ENCODE measurements at regions not wholly inside any gene's neighbourhood (a gene's known extent, or its start where the extent isn't known, plus 50 kb on each side); places are given as distances from the start of the nearest gene placed in this dataset.
"Not testable (repeated sequence)": the region's sequence is repeated elsewhere in the genome, so short reads cannot be mapped to it uniquely, and the experiment has no call there.

DNA sequence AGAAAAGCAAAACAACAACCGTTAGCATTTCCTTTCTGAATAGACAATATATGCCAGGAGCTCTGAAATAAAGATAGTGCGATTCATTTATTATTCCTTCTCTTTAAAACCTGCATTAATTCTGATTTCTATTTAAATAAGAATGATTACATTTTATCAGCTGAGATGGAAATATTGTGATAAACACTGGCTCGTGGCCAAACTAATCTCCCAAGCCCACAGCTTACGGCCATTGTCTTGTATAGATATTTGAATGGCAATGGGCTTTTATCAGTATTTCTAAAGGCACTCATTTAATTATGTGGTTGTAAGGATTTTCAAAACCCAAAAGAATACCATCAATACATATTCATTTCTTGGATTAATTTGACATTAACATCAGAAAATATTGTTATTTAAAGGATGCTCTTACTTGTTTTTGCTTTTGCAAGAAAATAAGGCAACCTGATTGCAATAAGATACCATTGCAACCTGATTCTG, 123.7 kb upstream of the IRX5 start:
- no peak for DNase-seq

DNA sequence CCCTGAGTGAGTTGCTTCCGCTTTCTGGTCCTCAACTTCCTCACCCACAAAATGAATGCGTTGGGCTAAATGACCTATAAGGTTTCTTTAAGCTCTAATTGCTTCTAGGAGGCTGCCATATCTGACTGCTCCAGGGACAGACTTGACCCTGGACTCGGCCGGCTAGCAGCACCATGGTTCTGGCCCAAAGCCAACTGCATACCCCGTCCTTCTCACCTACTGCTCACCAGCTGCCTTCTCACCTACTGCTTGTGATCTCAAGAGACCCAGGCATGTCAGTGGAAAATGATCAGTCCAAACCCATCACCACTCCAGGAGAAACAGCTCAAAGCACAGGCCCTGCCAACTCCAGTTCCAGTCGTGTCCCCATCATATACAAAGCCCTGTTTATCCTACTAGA, 124.3 kb upstream of the IRX5 start:
- no peak for DNase-seq

GRCh38 chr16:54805648-54806047, 125.0 kb upstream of the IRX5 start:
- DNase-seq: no peak

GRCh38 chr16:54801057-54801844, 129.4 kb upstream of the IRX5 start:
- no peak for DNase-seq

GRCh38 chr16:54798267-54798666, 132.4 kb upstream of the IRX5 start:
- DNase-seq: no peak

- DNase-seq: no peak
These were observed 134.5 kb upstream of the IRX5 start for GRCh38 chr16:54796211-54796610.

DNA sequence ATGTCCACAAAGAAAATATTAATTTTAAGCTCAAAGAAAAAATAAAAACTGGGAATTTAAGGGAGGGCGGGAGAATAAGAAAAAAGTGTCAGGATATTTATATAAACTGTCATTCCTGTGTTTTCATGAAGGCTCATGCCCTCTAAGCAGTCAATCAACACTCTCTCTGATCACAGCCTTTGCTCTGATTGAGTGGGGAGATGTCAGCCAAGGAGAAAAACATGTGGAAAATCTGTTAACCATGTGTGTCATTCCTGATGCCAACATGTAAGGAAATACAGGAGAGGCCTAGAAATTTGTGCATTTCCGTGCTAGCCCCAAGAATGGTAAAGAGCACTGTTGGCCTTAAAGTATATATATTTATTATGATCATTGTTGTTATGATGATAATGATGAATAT, 137.9 kb upstream of the IRX5 start:
- no peak for DNase-seq

DNA sequence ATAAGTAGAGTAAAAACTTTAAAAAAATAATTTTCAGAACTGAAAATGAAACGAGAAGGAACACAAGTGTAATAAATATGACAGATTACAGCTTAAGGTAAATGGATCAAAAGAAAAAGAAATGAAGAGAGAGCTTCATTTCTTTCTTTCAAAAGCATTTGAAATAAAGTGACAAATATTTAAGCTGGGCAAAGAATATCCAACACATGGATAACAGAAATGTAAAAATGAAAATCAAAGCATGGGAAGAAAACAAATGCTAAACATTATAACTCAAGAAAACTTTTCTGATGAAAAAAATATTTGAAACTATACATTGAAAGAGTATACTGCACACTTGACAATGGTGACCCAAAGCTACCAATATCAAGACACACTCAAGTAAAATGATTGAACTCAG, 143.6 kb upstream of the IRX5 start:
- DNase-seq: no peak

GRCh38 chr16:54783980-54784379, 146.7 kb upstream of the IRX5 start:
- no peak for DNase-seq

- no peak for DNase-seq
These were observed 147.4 kb upstream of the IRX5 start for GRCh38 chr16:54783226-54783625.

- no peak for DNase-seq
These were observed 150.4 kb upstream of the IRX5 start for GRCh38 chr16:54780266-54780665.

DNA sequence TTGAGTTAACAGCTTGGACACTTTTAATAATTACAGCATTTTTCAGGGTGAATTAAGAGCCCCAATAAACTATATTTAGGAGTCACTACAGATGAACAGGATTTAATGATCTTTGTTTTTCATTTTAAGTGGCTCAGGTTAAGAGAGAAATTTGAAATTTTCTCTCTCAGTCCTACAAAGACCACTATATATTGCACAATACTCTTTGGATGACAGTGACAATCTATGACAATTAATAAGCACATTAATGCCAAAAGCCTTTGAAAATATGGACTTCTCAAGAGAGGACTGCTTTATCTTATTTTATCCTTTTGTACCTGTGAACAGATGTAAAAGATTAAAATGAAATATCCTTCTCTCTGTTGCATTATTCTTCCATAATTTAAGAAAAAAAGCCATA, 151.1 kb upstream of the IRX5 start:
- DNase-seq: no peak

DNA sequence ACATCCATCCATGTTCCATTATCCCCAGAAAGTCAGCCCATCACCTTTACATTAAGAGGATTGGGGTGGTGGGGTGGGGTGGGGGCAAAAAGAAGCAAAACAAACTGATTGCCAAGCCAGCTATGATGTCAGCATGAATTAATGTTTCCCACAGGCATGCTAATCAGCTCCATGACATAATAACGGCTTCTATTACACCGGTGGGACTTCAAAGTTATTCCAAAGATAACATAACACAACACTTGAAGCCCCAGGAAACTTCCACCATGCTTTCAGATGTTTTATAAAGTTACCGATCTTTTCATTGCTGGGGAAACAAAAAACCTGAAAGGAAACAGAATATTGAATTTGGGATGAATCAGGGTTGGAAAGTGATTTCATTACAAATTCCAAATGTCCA, 155.9 kb upstream of the IRX5 start:
- DNase-seq: no peak

DNA sequence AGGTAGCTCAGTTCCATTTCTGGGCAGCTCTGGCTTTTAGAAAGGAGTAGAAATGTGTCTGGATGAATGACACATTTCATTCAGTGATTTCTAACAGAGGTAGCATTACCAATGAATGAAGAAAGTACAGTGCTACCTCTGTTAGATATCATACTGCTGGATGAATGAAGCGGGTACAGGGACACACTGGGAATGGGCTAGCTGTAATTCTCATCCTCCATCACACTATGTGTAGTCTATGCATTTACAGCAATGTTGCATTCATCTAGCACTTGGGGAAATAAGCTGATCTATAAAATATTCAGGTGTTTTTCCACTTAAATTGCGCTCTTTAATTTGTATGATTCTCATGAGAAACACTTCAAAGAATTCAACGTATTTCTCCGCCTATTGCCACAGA, 158.3 kb upstream of the IRX5 start:
- DNase-seq: no peak

DNA sequence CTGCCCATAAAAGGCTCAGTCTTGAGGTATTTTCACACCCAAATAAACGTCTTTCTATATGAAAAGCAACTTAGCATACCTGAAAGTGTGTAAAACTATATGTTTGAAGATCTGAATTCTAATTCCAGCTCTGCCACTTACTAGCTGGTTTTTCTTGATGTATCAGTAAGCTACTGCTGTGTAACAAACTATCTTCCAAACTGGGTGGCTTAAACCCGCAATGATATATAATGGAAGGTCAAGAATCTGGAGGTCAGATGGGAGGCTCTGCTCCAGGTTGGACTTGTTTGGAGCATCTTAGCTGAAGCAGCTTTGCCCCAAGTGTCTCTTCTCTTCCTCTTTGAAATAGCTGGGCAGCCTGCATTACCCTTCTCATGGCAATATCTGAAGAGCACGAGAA, 164.3 kb upstream of the IRX5 start:
- DNase-seq: no peak

DNA sequence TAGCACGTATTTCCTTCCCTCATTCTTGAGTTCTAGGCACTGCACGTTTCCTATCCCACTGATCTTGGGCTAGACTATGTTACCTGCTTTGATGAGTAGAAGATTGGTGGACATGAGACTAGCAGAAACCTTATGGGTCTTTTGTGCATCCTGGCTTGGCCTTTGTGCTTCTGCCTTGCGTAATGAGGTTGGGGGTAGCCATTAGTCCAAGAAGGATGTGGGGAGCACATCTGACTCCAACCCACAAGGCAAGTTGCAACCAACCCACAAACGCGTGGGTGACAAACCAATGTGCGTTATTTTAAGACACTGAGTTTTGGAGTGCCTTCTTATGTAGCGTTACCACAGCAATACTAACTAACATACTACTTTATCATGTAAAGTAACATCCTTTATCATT, 180.4 kb upstream of the IRX5 start:
- DNase-seq: no peak

- no peak for DNase-seq
These were observed 182.0 kb upstream of the IRX5 start for GRCh38 chr16:54748611-54749190.

- no peak for DNase-seq
These were observed 184.1 kb upstream of the IRX5 start for GRCh38 chr16:54746596-54746995.

GRCh38 chr16:54744998-54745397, 185.7 kb upstream of the IRX5 start:
- no peak for DNase-seq

DNA sequence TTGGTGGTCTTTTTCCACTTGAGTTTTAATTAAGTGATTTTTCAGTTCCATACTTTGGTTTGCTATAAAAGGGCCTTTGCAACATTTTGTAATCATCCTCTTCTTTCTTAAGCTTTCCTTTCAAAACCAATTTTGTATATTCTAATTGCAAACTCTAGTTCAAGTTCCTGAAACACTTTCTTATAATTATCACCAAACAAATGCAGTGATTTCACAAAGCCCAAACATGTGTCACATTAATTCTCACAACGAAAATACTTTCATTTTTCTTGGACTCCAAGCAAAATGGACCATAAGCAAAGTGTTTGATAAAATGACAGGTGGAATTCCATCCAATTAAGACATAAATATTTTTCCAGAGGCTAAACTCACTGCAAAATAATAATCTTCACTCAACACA, 188.2 kb upstream of the IRX5 start:
- no peak for DNase-seq

DNA sequence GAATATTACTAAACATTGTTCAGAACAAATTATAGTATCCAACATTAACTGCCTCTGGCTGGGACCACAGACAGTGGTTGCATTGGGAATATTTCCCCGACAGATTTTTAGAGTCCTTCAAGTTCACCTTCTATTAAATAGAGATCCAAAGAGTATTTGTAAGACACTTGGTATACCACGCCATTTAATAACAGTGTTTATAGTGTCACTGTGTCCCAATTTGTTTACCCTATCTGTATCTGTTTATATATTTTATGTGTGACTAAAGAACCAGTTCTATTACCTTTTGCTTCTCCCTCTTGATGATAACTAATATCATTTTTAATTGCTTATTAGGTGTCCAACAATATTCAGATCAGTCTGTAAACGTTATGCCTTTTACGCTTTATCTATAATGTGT, 191.3 kb upstream of the IRX5 start:
- no peak for DNase-seq

- no peak for DNase-seq
These were observed 196.5 kb upstream of the IRX5 start for GRCh38 chr16:54734156-54734555.

- not testable (repeated sequence) for DNase-seq
These were observed 203.0 kb upstream of the IRX5 start for GRCh38 chr16:54727696-54728095.

DNA sequence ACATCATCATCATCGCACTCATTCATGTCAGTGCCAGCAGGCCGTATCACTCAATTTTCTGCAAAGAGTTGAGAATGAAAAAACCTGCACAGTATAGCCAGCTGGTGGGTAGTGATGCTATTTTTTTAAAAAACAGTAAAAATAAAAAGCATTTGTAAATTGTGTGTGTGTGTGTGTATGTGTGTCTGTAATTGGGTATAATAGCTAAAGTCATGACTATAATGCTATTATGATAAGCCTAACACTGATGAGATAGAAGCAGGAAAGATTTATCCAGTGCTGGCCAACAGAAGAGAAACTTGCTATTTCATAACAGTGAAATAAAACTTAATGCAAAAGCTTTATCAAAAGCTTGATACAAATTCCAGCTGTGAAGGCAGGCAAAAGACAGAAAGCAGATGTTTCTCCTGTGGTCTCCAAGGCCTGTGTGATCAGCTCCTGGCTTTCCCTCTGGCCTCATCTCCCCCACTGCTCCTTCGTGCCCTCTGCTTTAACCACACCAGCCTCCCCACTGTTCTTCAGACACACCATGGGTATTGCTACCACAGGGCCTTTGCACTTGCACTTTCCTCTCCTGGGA, 206.2 kb upstream of the IRX5 start:
- DNase-seq: no peak
